ENCODE measurements at regions not wholly inside any gene's neighbourhood (a gene's known extent, or its start where the extent isn't known, plus 50 kb on each side); places are given as distances from the start of the nearest gene placed in this dataset.

GRCh38 chr1:79714664-79715063 is 708.1 kb upstream of the ADGRL4 start:
- Histone ChIP-seq H3K4ac (ENCODE audit: low read depth in 1 of 2, low read length in 2 of 2) (no peak overlapping the region), H3K27me3 (ENCODE audit: control insufficient read depth in 1 of 2, insufficient read depth in 1 of 2, low read length in 2 of 2) (no peaks in the 10 kb centered on the region), H3K18ac (ENCODE audit: low read depth in 1 of 2, low read length in 2 of 2) (no peak overlapping the region), H3K4me3 (ENCODE audit: insufficient read depth in 1 of 2, low read depth in 1 of 2, low read length in 2 of 2) (no peak overlapping the region), H2BK5ac (ENCODE audit: low read depth, low read length, poor library complexity, severe bottlenecking) (no peak overlapping the region), H3K14ac (ENCODE audit: low read length in 2 of 2) (no peak overlapping the region), H2AFZ (ENCODE audit: low read depth, low read length) (no peak overlapping the region), H3K79me1 (replicated peaks; ENCODE audit: low read length, poor library complexity, severe bottlenecking) (no peaks in the 10 kb centered on the region), H2AK5ac (ENCODE audit: low read length, severe bottlenecking) (no peak overlapping the region), H3K4me1 (ENCODE audit: control insufficient read depth, insufficient read depth, low read depth, low read length) (peaks cover 1% of the 10 kb centered on the region), H2BK12ac (ENCODE audit: low read length in 2 of 2) (no peak overlapping the region), H3K23ac (ENCODE audit: low read length in 2 of 2) (no peak overlapping the region), H3K9ac (ENCODE audit: low read length) (no peak overlapping the region), H3K36me3 (ENCODE audit: control insufficient read depth in 1 of 2, insufficient read depth in 2 of 2, low read depth in 1 of 2, low read length in 2 of 2) (no peaks in the 10 kb centered on the region), H2BK120ac (ENCODE audit: low read depth, low read length) (no peak overlapping the region), H3K4me2 (ENCODE audit: low read length, poor library complexity, severe bottlenecking) (no peak overlapping the region), H2BK15ac (ENCODE audit: low read depth, poor library complexity, severe bottlenecking) (no peak overlapping the region), H4K91ac (ENCODE audit: low read length) (no peak overlapping the region), H3K27ac (ENCODE audit: low read length, poor library complexity, severe bottlenecking) (no peak overlapping the region), H4K8ac (ENCODE audit: low read length) (no peak overlapping the region), H3K9me3 (ENCODE audit: control insufficient read depth, low read length) (peaks cover 3% of the 10 kb centered on the region)
- DNase-seq = no peak

GRCh38 chr1:79711001-79711431 is 704.5 kb upstream of the ADGRL4 start:
- no peak overlapping the region for H2BK120ac ChIP-seq (ENCODE audit: low read depth, low read length)
- peaks cover 1% of the 10 kb centered on the region for H3K4me1 ChIP-seq (ENCODE audit: control insufficient read depth, insufficient read depth, low read depth, low read length)
- 100% methylated on average over 1 of the region's 3 CpGs for WGBS
- H3K14ac ChIP-seq (ENCODE audit: low read length in 2 of 2) = no peak overlapping the region
- H3K18ac ChIP-seq (ENCODE audit: low read depth in 1 of 2, low read length in 2 of 2) = no peak overlapping the region
- H2BK15ac ChIP-seq (ENCODE audit: low read depth, poor library complexity, severe bottlenecking) = no peak overlapping the region
- H3K23ac ChIP-seq (ENCODE audit: low read length in 2 of 2) = no peak overlapping the region
- H3K79me1 ChIP-seq (replicated peaks; ENCODE audit: low read length, poor library complexity, severe bottlenecking) = no peaks in the 10 kb centered on the region
- no peak overlapping the region for H3K4ac ChIP-seq (ENCODE audit: low read depth in 1 of 2, low read length in 2 of 2)
- H3K9me3 ChIP-seq (ENCODE audit: control insufficient read depth, low read length) = no peaks in the 10 kb centered on the region
- H3K27ac ChIP-seq (ENCODE audit: low read length, poor library complexity, severe bottlenecking) = peak overlapping the region; percentile 74
- no peaks in the 10 kb centered on the region for H3K27me3 ChIP-seq (ENCODE audit: control insufficient read depth in 1 of 2, insufficient read depth in 1 of 2, low read length in 2 of 2)
- no peak overlapping the region for H2AFZ ChIP-seq (ENCODE audit: low read depth, low read length)
- H4K91ac ChIP-seq (ENCODE audit: low read length) = no peak overlapping the region
- H2BK5ac ChIP-seq (ENCODE audit: low read depth, low read length, poor library complexity, severe bottlenecking) = no peak overlapping the region
- DNase-seq = peak; percentile 24
- no peak overlapping the region for H3K4me2 ChIP-seq (ENCODE audit: low read length, poor library complexity, severe bottlenecking)
- H3K9ac ChIP-seq (ENCODE audit: low read length) = peak overlapping the region; percentile 0
- H2BK12ac ChIP-seq (ENCODE audit: low read length in 2 of 2) = no peak overlapping the region
- no peak overlapping the region for H4K8ac ChIP-seq (ENCODE audit: low read length)
- no peak overlapping the region for H2AK5ac ChIP-seq (ENCODE audit: low read length, severe bottlenecking)
- H3K36me3 ChIP-seq (ENCODE audit: control insufficient read depth in 1 of 2, insufficient read depth in 2 of 2, low read depth in 1 of 2, low read length in 2 of 2) = no peaks in the 10 kb centered on the region
- no peak overlapping the region for H3K4me3 ChIP-seq (ENCODE audit: insufficient read depth in 1 of 2, low read depth in 1 of 2, low read length in 2 of 2)

DNA sequence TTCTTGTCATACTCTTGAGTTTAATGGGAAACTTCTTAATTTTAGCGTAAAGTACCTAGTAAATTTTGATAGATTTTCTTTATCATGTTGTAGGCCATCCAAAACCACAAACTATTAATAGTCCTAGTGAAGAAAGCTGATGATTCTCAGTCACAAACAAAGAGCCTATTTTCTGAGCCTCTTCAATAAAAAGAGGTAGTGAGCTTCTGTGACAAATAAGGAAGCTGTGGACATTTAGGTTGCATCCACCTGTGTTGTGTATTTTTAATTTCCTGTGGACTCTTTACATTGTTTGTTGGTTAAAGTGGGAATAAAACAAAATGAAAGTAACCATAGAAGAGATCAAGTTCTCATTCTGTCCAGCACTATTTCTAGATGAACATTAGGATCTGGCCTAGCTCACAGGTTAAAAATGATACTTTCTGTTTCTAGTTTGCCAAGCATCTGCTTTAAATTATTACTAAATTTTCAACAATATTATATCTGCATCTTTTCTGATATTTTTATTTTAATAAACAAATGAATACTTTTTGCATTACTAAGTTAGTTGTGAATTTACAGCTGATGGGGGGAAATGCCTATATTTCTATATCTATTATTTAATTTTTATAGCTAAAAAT is 702.2 kb upstream of the ADGRL4 start:
- Histone ChIP-seq H2BK5ac (ENCODE audit: low read depth, low read length, poor library complexity, severe bottlenecking) (no peak overlapping the region), H3K79me1 (replicated peaks; ENCODE audit: low read length, poor library complexity, severe bottlenecking) (no peaks in the 10 kb centered on the region), H3K4me1 (ENCODE audit: control insufficient read depth, insufficient read depth, low read depth, low read length) (peaks cover 1% of the 10 kb centered on the region), H3K4me2 (ENCODE audit: low read length, poor library complexity, severe bottlenecking) (no peak overlapping the region), H4K91ac (ENCODE audit: low read length) (no peak overlapping the region), H2BK120ac (ENCODE audit: low read depth, low read length) (no peak overlapping the region), H3K14ac (ENCODE audit: low read length in 2 of 2) (no peak overlapping the region), H3K9me3 (ENCODE audit: control insufficient read depth, low read length) (no peaks in the 10 kb centered on the region), H2AFZ (ENCODE audit: low read depth, low read length) (no peak overlapping the region), H3K27ac (ENCODE audit: low read length, poor library complexity, severe bottlenecking) (no peak overlapping the region), H2BK12ac (ENCODE audit: low read length in 2 of 2) (no peak overlapping the region), H3K9ac (ENCODE audit: low read length) (peak overlapping the region; percentile 65), H2BK15ac (ENCODE audit: low read depth, poor library complexity, severe bottlenecking) (no peak overlapping the region), H3K23ac (ENCODE audit: low read length in 2 of 2) (no peak overlapping the region), H3K4ac (ENCODE audit: low read depth in 1 of 2, low read length in 2 of 2) (no peak overlapping the region), H3K36me3 (ENCODE audit: control insufficient read depth in 1 of 2, insufficient read depth in 2 of 2, low read depth in 1 of 2, low read length in 2 of 2) (no peaks in the 10 kb centered on the region), H3K27me3 (ENCODE audit: control insufficient read depth in 1 of 2, insufficient read depth in 1 of 2, low read length in 2 of 2) (no peaks in the 10 kb centered on the region), H2AK5ac (ENCODE audit: low read length, severe bottlenecking) (no peak overlapping the region), H3K18ac (ENCODE audit: low read depth in 1 of 2, low read length in 2 of 2) (no peak overlapping the region), H3K4me3 (ENCODE audit: insufficient read depth in 1 of 2, low read depth in 1 of 2, low read length in 2 of 2) (no peak overlapping the region), H4K8ac (ENCODE audit: low read length) (no peak overlapping the region)
- WGBS = no CpG with 5 or more reads among the region's 1 CpG
- DNase-seq = no peak

DNA sequence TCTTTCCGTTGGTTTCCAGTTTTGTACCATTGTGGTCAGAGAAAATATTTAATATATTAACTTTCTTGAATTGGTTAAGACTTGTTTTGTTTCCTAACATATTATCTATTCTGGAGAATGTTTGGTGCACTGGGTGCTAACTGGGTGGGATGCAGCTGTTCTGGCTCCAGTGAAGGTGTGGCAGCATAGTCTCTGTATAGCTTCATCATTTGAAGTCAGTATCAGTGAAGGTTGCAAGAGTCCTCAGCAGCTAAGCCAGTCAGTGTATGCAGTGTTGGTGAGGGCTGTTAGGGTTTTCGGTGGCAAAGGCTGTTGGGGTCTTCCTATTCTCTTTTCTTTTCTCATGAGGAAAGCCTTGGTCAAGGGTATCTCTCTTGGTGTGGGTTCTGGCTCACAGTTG is 698.7 kb upstream of the ADGRL4 start:
- no peak overlapping the region for H4K91ac ChIP-seq (ENCODE audit: low read length)
- no peak overlapping the region for H3K4ac ChIP-seq (ENCODE audit: low read depth in 1 of 2, low read length in 2 of 2)
- no peak overlapping the region for H3K4me2 ChIP-seq (ENCODE audit: low read length, poor library complexity, severe bottlenecking)
- H4K8ac ChIP-seq (ENCODE audit: low read length) = no peak overlapping the region
- H3K36me3 ChIP-seq (ENCODE audit: control insufficient read depth in 1 of 2, insufficient read depth in 2 of 2, low read depth in 1 of 2, low read length in 2 of 2) = no peaks in the 10 kb centered on the region
- H3K4me3 ChIP-seq (ENCODE audit: insufficient read depth in 1 of 2, low read depth in 1 of 2, low read length in 2 of 2) = no peak overlapping the region
- no peak overlapping the region for H2BK5ac ChIP-seq (ENCODE audit: low read depth, low read length, poor library complexity, severe bottlenecking)
- no peak overlapping the region for H2BK15ac ChIP-seq (ENCODE audit: low read depth, poor library complexity, severe bottlenecking)
- no peaks in the 10 kb centered on the region for H3K9me3 ChIP-seq (ENCODE audit: control insufficient read depth, low read length)
- H3K79me1 ChIP-seq (replicated peaks; ENCODE audit: low read length, poor library complexity, severe bottlenecking) = no peaks in the 10 kb centered on the region
- no peak overlapping the region for H3K9ac ChIP-seq (ENCODE audit: low read length)
- 81% methylated on average over 2 of the region's 2 CpGs for WGBS
- no peak overlapping the region for H3K18ac ChIP-seq (ENCODE audit: low read depth in 1 of 2, low read length in 2 of 2)
- no peak overlapping the region for H2BK12ac ChIP-seq (ENCODE audit: low read length in 2 of 2)
- H2AFZ ChIP-seq (ENCODE audit: low read depth, low read length) = no peak overlapping the region
- no peak overlapping the region for H2BK120ac ChIP-seq (ENCODE audit: low read depth, low read length)
- H3K4me1 ChIP-seq (ENCODE audit: control insufficient read depth, insufficient read depth, low read depth, low read length) = no peaks in the 10 kb centered on the region
- H3K27ac ChIP-seq (ENCODE audit: low read length, poor library complexity, severe bottlenecking) = no peak overlapping the region
- no peaks in the 10 kb centered on the region for H3K27me3 ChIP-seq (ENCODE audit: control insufficient read depth in 1 of 2, insufficient read depth in 1 of 2, low read length in 2 of 2)
- DNase-seq = no peak
- no peak overlapping the region for H3K23ac ChIP-seq (ENCODE audit: low read length in 2 of 2)
- no peak overlapping the region for H3K14ac ChIP-seq (ENCODE audit: low read length in 2 of 2)
- H2AK5ac ChIP-seq (ENCODE audit: low read length, severe bottlenecking) = no peak overlapping the region

Measured in mesenchymal stem cell (in vitro differentiated cells and primary cell).